ENCODE measurements at regions not wholly inside any gene's neighbourhood (a gene's known extent, or its start where the extent isn't known, plus 50 kb on each side); places are given as distances from the start of the nearest gene placed in this dataset.

GRCh38 chrY:15800021-15800420 is 1275.7 kb downstream of the NLGN4Y start:
- no peak overlapping the region for H3K4me3 ChIP-seq (replicated peaks in 1 of 2; ENCODE audit: low read depth in 2 of 2, low read length in 2 of 2)
- no peak for TF ChIP-seq CTCF (IDR thresholded peaks at IDR 0.05; ENCODE audit: low read depth, low read length)
- DNase-seq (ENCODE audit: low read depth in 2 of 2): peak in 1 of 2 donors; percentile 13

- TF ChIP-seq CTCF (IDR thresholded peaks at IDR 0.05; ENCODE audit: low read depth, low read length): no peak
- H3K4me3 ChIP-seq (replicated peaks in 1 of 2; ENCODE audit: low read depth in 2 of 2, low read length in 2 of 2): no peak overlapping the region
- DNase-seq (ENCODE audit: low read depth in 2 of 2): no peak
Observed at GRCh38 chrY:15805985-15806384, 1281.7 kb downstream of the NLGN4Y start.

GRCh38 chrY:15814241-15814640 is 1289.9 kb downstream of the NLGN4Y start:
- no peak for DNase-seq (ENCODE audit: low read depth in 2 of 2)
- no peak for TF ChIP-seq CTCF (IDR thresholded peaks at IDR 0.05; ENCODE audit: low read depth, low read length)
- H3K4me3 ChIP-seq (replicated peaks in 1 of 2; ENCODE audit: low read depth in 2 of 2, low read length in 2 of 2): no peak overlapping the region

Measured in cardiac fibroblast (primary cell).